Dermis microvascular lymphatic vessel endothelial cell (primary cell): ENCODE measurements at regions not wholly inside any gene's neighbourhood (a gene's known extent, or its start where the extent isn't known, plus 50 kb on each side); places are given as distances from the start of the nearest gene placed in this dataset.
"Not testable (repeated sequence)": the region's sequence is repeated elsewhere in the genome, so short reads cannot be mapped to it uniquely, and the experiment has no call there.

Experiments
- DNase-seq, 2 donors: peaks; one replicate each; pipeline versions ENCODE4 v3.0.0 to v3.0.0-alpha.2; 2010; ENCODE audit warnings: low read depth in 2 of 2

DNA sequence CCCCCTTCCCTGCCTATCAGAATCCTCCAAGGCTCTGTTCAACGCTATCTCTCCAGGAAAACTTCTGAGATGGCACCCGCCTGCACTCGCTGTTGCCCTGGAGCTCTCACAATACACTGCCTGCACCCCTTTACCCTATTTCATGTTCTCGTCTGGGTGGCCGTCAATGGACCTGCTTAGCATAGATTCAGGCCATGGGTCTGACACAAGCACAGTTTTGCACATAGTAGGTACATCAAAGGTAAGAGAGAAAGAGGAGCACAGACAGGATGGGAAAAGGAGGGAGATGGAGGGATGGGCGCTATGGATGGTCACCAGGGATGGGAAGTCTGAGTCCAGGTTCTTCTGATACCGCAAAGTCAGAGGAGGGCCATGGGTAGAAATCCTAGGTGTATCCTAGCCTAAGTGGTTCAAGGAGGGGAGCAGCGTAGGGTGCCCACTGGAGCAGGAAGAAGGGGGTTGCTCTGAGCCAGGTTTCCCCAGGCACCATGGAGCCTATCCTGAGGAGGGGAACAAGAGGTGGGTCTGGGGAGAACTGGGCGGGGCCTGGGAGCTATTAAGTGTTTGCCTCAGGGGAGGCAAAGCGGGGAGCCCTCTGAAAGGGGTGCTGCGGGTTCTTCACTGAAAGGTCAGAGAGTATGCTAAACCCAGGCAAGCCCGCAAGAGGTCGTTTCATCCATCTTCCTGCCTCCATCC, 89.3 kb downstream of the MRPL14 start:
- DNase-seq = no peak

DNA sequence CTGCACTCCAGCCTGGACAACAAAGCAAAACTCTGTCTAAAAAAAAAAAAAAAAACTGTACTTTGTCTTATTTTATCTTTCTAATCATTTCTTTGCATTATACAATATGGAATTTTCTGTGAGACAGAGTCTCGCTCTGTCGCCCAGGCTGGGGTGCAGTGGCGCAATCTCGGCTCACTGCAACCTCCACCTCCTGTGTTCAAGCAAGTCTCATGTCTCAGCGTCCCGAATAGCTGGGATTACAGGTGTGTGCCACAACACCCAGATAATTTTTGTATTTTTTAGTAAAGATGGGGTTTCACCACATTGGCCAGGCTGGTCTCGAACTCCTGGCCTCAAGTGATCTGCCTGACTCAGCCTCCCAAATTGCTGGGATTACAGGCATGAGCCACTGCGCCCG, 90.0 kb downstream of the MRPL14 start:
- not testable (repeated sequence) for DNase-seq

GRCh38 chr6:44036699-44037101, 90.6 kb downstream of the MRPL14 start:
- no peak for DNase-seq

DNA sequence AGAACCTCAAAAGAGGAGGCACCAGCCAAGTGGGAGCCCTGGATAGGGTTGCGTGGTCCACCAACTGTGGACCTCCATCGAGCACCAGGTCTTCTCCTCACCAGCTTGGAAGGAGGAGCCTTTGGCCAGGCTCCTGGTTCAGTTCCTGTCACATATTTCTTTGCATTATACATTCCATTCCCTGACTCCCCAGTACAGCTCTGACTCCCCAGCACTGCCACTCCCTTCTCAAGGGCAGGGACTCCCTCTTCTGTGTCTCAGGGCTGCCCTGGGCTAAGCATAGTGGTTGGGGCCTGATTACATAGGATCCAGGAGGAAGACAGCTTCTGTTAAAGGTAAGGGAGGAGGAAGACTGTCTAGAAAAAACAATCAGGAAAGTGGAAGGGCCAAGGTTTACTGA, 91.1 kb downstream of the MRPL14 start:
- no peak for DNase-seq

DNA sequence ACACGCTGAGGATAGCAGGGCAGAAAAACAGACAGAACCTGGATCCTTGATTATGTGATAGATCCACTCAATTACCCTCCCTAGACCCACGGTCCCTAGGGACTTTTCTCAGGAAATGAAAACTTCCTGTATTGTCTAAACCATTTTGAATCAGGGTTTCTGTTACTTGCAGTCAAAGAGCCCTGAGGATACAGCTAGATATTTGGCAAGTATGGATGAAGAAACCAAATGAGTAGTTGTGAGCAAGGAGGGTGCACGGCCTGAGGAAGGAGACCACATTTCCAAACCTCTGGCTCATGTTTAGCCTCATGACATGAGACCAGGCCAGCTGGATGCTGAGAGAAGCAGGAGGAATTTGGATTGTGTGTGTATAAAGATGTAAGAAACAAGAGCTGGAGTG, 91.6 kb downstream of the MRPL14 start:
- peak in 1 of 2 donors; percentile 52 for DNase-seq

- no peak for DNase-seq
Measured at GRCh38 chr6:44034931-44035345, 92.3 kb downstream of the MRPL14 start.

DNA sequence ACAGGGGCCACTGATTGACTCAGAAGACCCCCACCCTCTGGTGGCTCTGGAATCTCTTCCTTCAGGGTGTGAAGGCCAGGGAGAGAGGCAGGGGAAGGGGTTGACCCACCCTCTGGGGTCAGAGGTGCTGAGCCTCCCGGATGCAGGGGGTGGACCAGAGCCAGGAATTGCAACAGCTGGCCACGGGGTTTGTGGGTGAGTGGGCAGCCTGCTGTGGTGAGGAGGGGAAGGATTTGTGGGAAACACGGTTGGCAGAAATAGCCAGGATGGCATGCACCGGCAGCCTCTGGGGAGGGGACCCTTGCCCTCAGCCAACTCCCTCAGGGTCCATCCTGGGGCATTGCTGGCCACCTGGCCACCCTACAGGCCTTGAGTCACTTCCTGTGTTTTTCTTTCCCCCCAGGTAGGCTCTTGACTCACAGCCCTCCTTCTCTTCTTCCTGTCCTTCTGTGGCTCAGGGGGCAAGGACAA, 92.8 kb downstream of the MRPL14 start:
- no peak for DNase-seq

- DNase-seq = no peak
Measured at GRCh38 chr6:44030812-44031454, 96.3 kb downstream of the MRPL14 start.

GRCh38 chr6:44029444-44030185, 97.6 kb downstream of the MRPL14 start:
- DNase-seq = no peak

GRCh38 chr6:44028789-44029310, 98.4 kb downstream of the MRPL14 start:
- no peak for DNase-seq

GRCh38 chr6:44025226-44025625, 102.0 kb downstream of the MRPL14 start:
- no peak for DNase-seq

GRCh38 chr6:44024574-44025219, 102.6 kb downstream of the MRPL14 start:
- DNase-seq = no peak

GRCh38 chr6:44023586-44024454, 103.4 kb downstream of the MRPL14 start:
- no peak for DNase-seq

GRCh38 chr6:44022671-44023352, 104.4 kb downstream of the MRPL14 start:
- no peak for DNase-seq

- DNase-seq = peak in 1 of 2 donors; percentile 33
Measured at GRCh38 chr6:44022296-44022661, 105.0 kb downstream of the MRPL14 start.

GRCh38 chr6:44021589-44022295, 105.5 kb downstream of the MRPL14 start:
- DNase-seq = no peak

GRCh38 chr6:44020664-44021425, 106.4 kb downstream of the MRPL14 start:
- no peak for DNase-seq

- DNase-seq = no peak
Measured at GRCh38 chr6:44020148-44020547, 107.1 kb downstream of the MRPL14 start.

- DNase-seq = not testable (repeated sequence)
Measured at GRCh38 chr6:44017307-44017706, 109.9 kb downstream of the MRPL14 start.
